Calu3 (cell line): ENCODE measurements at regions not wholly inside any gene's neighbourhood (a gene's known extent, or its start where the extent isn't known, plus 50 kb on each side); places are given as distances from the start of the nearest gene placed in this dataset.

ENCODE experiments used
- BruUV-seq: library from RNA; stranded (reverse); fragments of 400-500 nt; replicated peaks from 2 replicates; lab custom pipeline; 2021; lab: Mats Ljungman, UMichigan
- CTCF ChIA-PET: fragments of 300-600 bp; sonication (Branson Sonifier 250); formaldehyde crosslinking; loops from one replicate; lab custom pipeline; 2022; ENCODE audit warnings: antibody characterized with exemption; lab: Charles Lee
- DNase-seq: peaks from one replicate; pipeline ENCODE4 v3.0.0; 2022
- H3K27ac Mint-ChIP-seq: one replicate; pipeline ENCODE4 v1.8.0; 2022; ENCODE audit warnings: mixed read lengths; ENCODE audit not compliant: unreplicated experiment
- H3K27me3 Mint-ChIP-seq: one replicate; pipeline ENCODE4 v1.8.0; 2022; ENCODE audit warnings: mixed read lengths; ENCODE audit not compliant: unreplicated experiment
- H3K36me3 Mint-ChIP-seq: one replicate; pipeline ENCODE4 v1.8.0; 2022; ENCODE audit warnings: mild to moderate bottlenecking, moderate library complexity, mixed read lengths; ENCODE audit not compliant: insufficient read depth, unreplicated experiment
- H3K4me1 Mint-ChIP-seq: one replicate; pipeline ENCODE4 v1.8.0; 2022; ENCODE audit warnings: mild to moderate bottlenecking, low read depth, mixed read lengths; ENCODE audit not compliant: unreplicated experiment
- H3K4me3 Mint-ChIP-seq: one replicate; pipeline ENCODE4 v1.8.0; 2022; ENCODE audit warnings: mild to moderate bottlenecking, low read depth, moderate library complexity, mixed read lengths; ENCODE audit not compliant: unreplicated experiment
- H3K9me3 Mint-ChIP-seq: one replicate; pipeline ENCODE4 v1.8.0; 2022; ENCODE audit warnings: low read depth, mixed read lengths; ENCODE audit not compliant: unreplicated experiment
- CTCF ChIP-seq: fragments of 200-600 bp; IDR thresholded peaks from one replicate; pipeline ENCODE4 v1.8.0; 2022; ENCODE audit warnings: antibody characterized with exemption; ENCODE audit not compliant: unreplicated experiment
- intact Hi-C: fragments of 100-400 bp; cut with micrococcal nuclease; formaldehyde crosslinking; loops from one replicate; pipeline ENCODE4 v1.10.0; 2022; ENCODE audit not compliant: unreplicated experiment

- Mint-ChIP-seq H3K4me1 (peaks cover 33% of the 10 kb centered on the region), H3K4me3 (no peak overlapping the region), H3K27me3 (no peaks in the 10 kb centered on the region), H3K27ac (no peak overlapping the region), H3K9me3 (no peaks in the 10 kb centered on the region), H3K36me3 (no peaks in the 10 kb centered on the region)
- no peak for TF ChIP-seq CTCF
- CTCF ChIA-PET: no interaction called here
- intact Hi-C loops: no loop called here
- no peak for DNase-seq
- BruUV-seq: no TSS peak
Observed at GRCh38 chr4:186810613-186811150, 87.0 kb upstream of the FAT1 start.

GRCh38 chr4:186812592-186812991 is 88.9 kb upstream of the FAT1 start:
- Mint-ChIP-seq H3K9me3 (no peaks in the 10 kb centered on the region), H3K27me3 (no peaks in the 10 kb centered on the region), H3K4me3 (no peak overlapping the region), H3K36me3 (no peaks in the 10 kb centered on the region), H3K27ac (no peak overlapping the region), H3K4me1 (peaks cover 24% of the 10 kb centered on the region)
- no peak for DNase-seq
- TF ChIP-seq CTCF: no peak
- no TSS peak for BruUV-seq
- intact Hi-C loops: no loop called here
- CTCF ChIA-PET: no interaction called here

- CTCF ChIA-PET: interaction anchor here (1.4 kb wide), 1 partner anchor 13 kb away, joined by 3 read pairs; no protein-coding TSS in a partner anchor
- Mint-ChIP-seq H3K4me3 (no peak overlapping the region), H3K4me1 (peaks cover 16% of the 10 kb centered on the region), H3K9me3 (no peaks in the 10 kb centered on the region), H3K27me3 (no peaks in the 10 kb centered on the region), H3K36me3 (no peaks in the 10 kb centered on the region), H3K27ac (no peak overlapping the region)
- TF ChIP-seq CTCF: no peak
- no TSS peak for BruUV-seq
- no peak for DNase-seq
- intact Hi-C loops: no loop called here
Observed at GRCh38 chr4:186813377-186814068, 89.9 kb upstream of the FAT1 start.

GRCh38 chr4:186814535-186815070 is 90.9 kb upstream of the FAT1 start:
- no peak overlapping the region for H3K27ac Mint-ChIP-seq
- H3K9me3 Mint-ChIP-seq: no peaks in the 10 kb centered on the region
- no TSS peak for BruUV-seq
- intact Hi-C loops: no loop called here
- TF ChIP-seq CTCF: no peak
- H3K4me3 Mint-ChIP-seq: no peak overlapping the region
- no peaks in the 10 kb centered on the region for H3K27me3 Mint-ChIP-seq
- no peaks in the 10 kb centered on the region for H3K36me3 Mint-ChIP-seq
- no peak for DNase-seq
- peaks cover 16% of the 10 kb centered on the region for H3K4me1 Mint-ChIP-seq
- CTCF ChIA-PET: interaction anchor here (1.4 kb wide), 1 partner anchor 12 kb away, joined by 3 read pairs; no protein-coding TSS in a partner anchor
